ENCODE measurements at regions not wholly inside any gene's neighbourhood (a gene's known extent, or its start where the extent isn't known, plus 50 kb on each side); places are given as distances from the start of the nearest gene placed in this dataset.

- intact Hi-C loops (cut with DNase I) = no loop called here
- DNase-seq = no peak
- H3K27ac ChIP-seq = no peak overlapping the region
- no peaks in the 10 kb centered on the region for H3K36me3 ChIP-seq
- no peaks in the 10 kb centered on the region for H3K27me3 ChIP-seq
- TF ChIP-seq CTCF (IDR thresholded peaks at IDR 0.05) = no peak
- H3K4me3 ChIP-seq = no peak overlapping the region
- no peaks in the 10 kb centered on the region for H3K4me1 ChIP-seq
- no peak overlapping the region for H3K9ac ChIP-seq (ENCODE audit: low read depth in 2 of 2, low read length in 2 of 2)
- no peaks in the 10 kb centered on the region for H3K9me3 ChIP-seq
Measured at GRCh38 chr3:117547956-117548550, 838.5 kb downstream of the TUSC7 start.

GRCh38 chr3:117548600-117548999 is 839.0 kb downstream of the TUSC7 start:
- Histone ChIP-seq H3K27ac (no peak overlapping the region), H3K36me3 (no peaks in the 10 kb centered on the region), H3K9me3 (no peaks in the 10 kb centered on the region), H3K4me1 (no peaks in the 10 kb centered on the region), H3K4me3 (no peak overlapping the region), H3K9ac (ENCODE audit: low read depth in 2 of 2, low read length in 2 of 2) (no peak overlapping the region), H3K27me3 (no peaks in the 10 kb centered on the region)
- intact Hi-C loops (cut with DNase I) = no loop called here
- TF ChIP-seq CTCF (IDR thresholded peaks at IDR 0.05) = no peak
- no peak for DNase-seq

GRCh38 chr3:117549716-117550115 is 840.1 kb downstream of the TUSC7 start:
- Histone ChIP-seq H3K9me3 (no peaks in the 10 kb centered on the region), H3K4me1 (no peaks in the 10 kb centered on the region)
- intact Hi-C loops (cut with DNase I) = no loop called here

GRCh38 chr3:117550766-117551165 is 841.2 kb downstream of the TUSC7 start:
- intact Hi-C loops (cut with DNase I) = no loop called here

More at GRCh38 chr3:117549716-117550115, 840.1 kb downstream of the TUSC7 start:
- TF ChIP-seq CTCF (IDR thresholded peaks at IDR 0.05) = no peak
- no peak overlapping the region for H3K9ac ChIP-seq (ENCODE audit: low read depth in 2 of 2, low read length in 2 of 2)
- H3K27ac ChIP-seq = no peak overlapping the region
- H3K36me3 ChIP-seq = no peaks in the 10 kb centered on the region
- no peak for DNase-seq
- H3K27me3 ChIP-seq = no peaks in the 10 kb centered on the region
- H3K4me3 ChIP-seq = no peak overlapping the region

GRCh38 chr3:117553461-117553860 is 843.9 kb downstream of the TUSC7 start:
- no peaks in the 10 kb centered on the region for H3K27me3 ChIP-seq
- H3K4me1 ChIP-seq = no peaks in the 10 kb centered on the region
- H3K27ac ChIP-seq = no peak overlapping the region
- intact Hi-C loops (cut with DNase I) = no loop called here
- TF ChIP-seq CTCF (IDR thresholded peaks at IDR 0.05) = no peak
- H3K9ac ChIP-seq (ENCODE audit: low read depth in 2 of 2, low read length in 2 of 2) = no peak overlapping the region
- H3K4me3 ChIP-seq = no peak overlapping the region
- no peak for DNase-seq
- H3K9me3 ChIP-seq = no peaks in the 10 kb centered on the region
- no peaks in the 10 kb centered on the region for H3K36me3 ChIP-seq

More at GRCh38 chr3:117550766-117551165, 841.2 kb downstream of the TUSC7 start:
- Histone ChIP-seq H3K4me1 (no peaks in the 10 kb centered on the region), H3K27me3 (no peaks in the 10 kb centered on the region), H3K4me3 (no peak overlapping the region), H3K27ac (no peak overlapping the region), H3K9me3 (no peaks in the 10 kb centered on the region), H3K9ac (ENCODE audit: low read depth in 2 of 2, low read length in 2 of 2) (no peak overlapping the region), H3K36me3 (no peaks in the 10 kb centered on the region)
- no peak for TF ChIP-seq CTCF (IDR thresholded peaks at IDR 0.05)
- no peak for DNase-seq

All from colonic mucosa (tissue), 4 donors.